Breast epithelium (tissue), 3 donors: ENCODE measurements at regions not wholly inside any gene's neighbourhood (a gene's known extent, or its start where the extent isn't known, plus 50 kb on each side); places are given as distances from the start of the nearest gene placed in this dataset.

Source experiments
- POLR2A ChIP-seq: fragments of 450-650 bp; IDR thresholded peaks from one replicate; pipeline ENCODE4 v1.6.1; 2016; ENCODE audit warnings: antibody characterized with exemption, mild to moderate bottlenecking, moderate library complexity
- POLR2AphosphoS5 ChIP-seq, 3 donors: sonication (generic); formaldehyde crosslinking; IDR thresholded peaks; one replicate each; pipeline ENCODE4 v1.6.1; 2017; ENCODE audit warnings: antibody characterized with exemption in 3 of 3
- TF ChIP-seq, protein P1 (sequence below), 3 donors: fragments of 450-650 bp; IDR thresholded peaks; one replicate each; pipeline ENCODE4 v1.5.1; 2016 to 2017; ENCODE audit warnings: antibody characterized with exemption in 3 of 3, mild to moderate bottlenecking in 3 of 3, moderate library complexity in 3 of 3

DNA sequence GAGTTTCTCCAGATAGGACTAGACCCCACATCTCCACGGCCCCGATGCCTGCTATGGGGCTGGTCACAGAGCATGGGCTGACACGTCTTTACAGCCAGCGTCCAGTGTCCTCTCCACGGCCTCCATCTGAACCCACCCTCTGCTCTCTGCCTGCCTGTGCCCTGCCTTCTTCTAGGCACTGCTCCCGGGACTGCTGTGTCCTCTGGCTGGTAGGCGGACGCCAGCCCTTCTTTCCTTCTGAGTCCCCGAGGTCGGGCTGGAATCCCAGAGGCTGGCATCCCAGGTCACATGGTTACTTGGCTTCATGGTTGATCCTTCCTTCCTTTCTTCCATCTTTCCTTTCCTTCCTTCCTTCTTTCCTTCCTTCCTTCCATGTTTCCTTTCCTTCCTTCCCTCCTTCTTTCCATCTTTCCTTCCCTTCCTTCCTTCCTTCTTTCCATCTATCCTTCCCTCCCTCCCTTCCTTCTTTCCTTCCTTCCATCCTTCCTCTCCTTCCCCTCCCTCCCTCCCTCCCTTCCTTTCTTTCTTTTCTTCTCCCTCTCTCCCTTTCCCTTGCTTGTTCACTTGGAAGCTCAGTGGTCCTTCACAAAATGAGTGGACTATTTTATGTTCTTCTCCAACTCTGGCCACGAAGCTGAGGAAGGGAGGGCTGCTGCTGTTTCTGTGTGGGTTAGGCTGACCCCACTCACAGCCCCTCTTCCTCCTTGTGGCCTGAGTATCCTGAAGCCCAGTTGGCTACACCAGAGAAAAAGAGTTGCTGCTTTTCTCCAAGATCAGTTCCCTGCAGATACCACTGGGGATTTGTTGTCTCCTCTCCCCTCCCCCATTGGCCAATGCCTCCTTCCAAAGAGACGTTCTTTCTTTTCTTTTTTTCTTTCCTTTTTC, 66.8 kb upstream of the NEURL1B start:
- TF ChIP-seq POLR2AphosphoS5 (IDR thresholded peaks at IDR 0.05) (no peak), POLR2A (no peak)
- TF ChIP-seq, protein P1, sequence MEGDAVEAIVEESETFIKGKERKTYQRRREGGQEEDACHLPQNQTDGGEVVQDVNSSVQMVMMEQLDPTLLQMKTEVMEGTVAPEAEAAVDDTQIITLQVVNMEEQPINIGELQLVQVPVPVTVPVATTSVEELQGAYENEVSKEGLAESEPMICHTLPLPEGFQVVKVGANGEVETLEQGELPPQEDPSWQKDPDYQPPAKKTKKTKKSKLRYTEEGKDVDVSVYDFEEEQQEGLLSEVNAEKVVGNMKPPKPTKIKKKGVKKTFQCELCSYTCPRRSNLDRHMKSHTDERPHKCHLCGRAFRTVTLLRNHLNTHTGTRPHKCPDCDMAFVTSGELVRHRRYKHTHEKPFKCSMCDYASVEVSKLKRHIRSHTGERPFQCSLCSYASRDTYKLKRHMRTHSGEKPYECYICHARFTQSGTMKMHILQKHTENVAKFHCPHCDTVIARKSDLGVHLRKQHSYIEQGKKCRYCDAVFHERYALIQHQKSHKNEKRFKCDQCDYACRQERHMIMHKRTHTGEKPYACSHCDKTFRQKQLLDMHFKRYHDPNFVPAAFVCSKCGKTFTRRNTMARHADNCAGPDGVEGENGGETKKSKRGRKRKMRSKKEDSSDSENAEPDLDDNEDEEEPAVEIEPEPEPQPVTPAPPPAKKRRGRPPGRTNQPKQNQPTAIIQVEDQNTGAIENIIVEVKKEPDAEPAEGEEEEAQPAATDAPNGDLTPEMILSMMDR (IDR thresholded peaks at IDR 0.05), result no peak
